ENCODE measurements at regions not wholly inside any gene's neighbourhood (a gene's known extent, or its start where the extent isn't known, plus 50 kb on each side); places are given as distances from the start of the nearest gene placed in this dataset.

DNA sequence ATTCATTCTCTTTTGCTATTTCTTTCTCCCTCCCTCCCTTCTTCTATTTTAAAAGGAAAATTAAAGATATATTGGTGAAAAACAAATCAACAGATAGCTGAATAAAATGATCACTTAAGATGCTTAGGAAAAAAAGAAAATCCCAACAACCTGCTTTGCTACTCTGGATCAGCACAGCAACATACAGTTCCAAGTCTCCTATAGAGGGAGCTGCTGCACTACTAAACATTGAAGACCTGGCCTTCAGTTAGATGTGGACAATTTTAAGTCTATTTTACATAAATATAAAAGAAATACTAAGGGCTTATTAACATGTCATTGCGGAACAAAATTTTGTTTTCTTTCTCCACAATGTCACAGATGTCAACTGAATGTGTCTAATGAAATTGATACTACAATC lies 226.4 kb downstream of the MAGEB5 start:
- TF ChIP-seq, protein P1, sequence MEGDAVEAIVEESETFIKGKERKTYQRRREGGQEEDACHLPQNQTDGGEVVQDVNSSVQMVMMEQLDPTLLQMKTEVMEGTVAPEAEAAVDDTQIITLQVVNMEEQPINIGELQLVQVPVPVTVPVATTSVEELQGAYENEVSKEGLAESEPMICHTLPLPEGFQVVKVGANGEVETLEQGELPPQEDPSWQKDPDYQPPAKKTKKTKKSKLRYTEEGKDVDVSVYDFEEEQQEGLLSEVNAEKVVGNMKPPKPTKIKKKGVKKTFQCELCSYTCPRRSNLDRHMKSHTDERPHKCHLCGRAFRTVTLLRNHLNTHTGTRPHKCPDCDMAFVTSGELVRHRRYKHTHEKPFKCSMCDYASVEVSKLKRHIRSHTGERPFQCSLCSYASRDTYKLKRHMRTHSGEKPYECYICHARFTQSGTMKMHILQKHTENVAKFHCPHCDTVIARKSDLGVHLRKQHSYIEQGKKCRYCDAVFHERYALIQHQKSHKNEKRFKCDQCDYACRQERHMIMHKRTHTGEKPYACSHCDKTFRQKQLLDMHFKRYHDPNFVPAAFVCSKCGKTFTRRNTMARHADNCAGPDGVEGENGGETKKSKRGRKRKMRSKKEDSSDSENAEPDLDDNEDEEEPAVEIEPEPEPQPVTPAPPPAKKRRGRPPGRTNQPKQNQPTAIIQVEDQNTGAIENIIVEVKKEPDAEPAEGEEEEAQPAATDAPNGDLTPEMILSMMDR (IDR thresholded peaks at IDR 0.05), result no peak
- no peak for TF ChIP-seq POLR2AphosphoS5 (IDR thresholded peaks at IDR 0.05)
